GM12875 (cell line): ENCODE measurements at regions not wholly inside any gene's neighbourhood (a gene's known extent, or its start where the extent isn't known, plus 50 kb on each side); places are given as distances from the start of the nearest gene placed in this dataset.

Source experiments
- H3K4me3 ChIP-seq: one replicate; pipeline ENCODE4 v1.5.1; 2011; ENCODE audit warnings: low read depth, low read length, control low read depth
- TF ChIP-seq, protein P1 (sequence below): IDR thresholded peaks from 2 replicates; pipeline ENCODE4 v1.5.1; 2011; ENCODE audit warnings: low read depth, mild to moderate bottlenecking, control low read depth, inconsistent platforms, low read length, moderate library complexity, borderline replicate concordance; ENCODE audit not compliant: insufficient read depth

DNA sequence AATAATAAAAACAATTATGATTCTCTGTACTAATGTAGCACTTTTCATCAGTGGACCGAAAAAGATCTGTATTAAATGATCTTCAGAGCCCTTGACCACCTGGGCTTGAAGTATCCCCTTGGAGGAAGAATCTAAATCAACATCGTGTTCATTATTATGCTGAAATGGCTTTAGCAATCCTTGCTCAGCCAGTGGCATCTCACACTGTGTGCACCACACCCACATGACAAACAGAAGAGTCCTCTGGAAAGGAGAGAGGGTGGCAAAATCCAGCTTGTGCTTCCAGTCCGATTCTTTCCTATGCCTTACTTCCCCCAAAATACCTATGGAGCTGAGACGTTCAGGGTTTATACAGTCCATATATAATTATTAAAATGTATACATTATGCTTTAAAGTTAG, 318.5 kb upstream of the RUNX1 start:
- TF ChIP-seq, protein P1, sequence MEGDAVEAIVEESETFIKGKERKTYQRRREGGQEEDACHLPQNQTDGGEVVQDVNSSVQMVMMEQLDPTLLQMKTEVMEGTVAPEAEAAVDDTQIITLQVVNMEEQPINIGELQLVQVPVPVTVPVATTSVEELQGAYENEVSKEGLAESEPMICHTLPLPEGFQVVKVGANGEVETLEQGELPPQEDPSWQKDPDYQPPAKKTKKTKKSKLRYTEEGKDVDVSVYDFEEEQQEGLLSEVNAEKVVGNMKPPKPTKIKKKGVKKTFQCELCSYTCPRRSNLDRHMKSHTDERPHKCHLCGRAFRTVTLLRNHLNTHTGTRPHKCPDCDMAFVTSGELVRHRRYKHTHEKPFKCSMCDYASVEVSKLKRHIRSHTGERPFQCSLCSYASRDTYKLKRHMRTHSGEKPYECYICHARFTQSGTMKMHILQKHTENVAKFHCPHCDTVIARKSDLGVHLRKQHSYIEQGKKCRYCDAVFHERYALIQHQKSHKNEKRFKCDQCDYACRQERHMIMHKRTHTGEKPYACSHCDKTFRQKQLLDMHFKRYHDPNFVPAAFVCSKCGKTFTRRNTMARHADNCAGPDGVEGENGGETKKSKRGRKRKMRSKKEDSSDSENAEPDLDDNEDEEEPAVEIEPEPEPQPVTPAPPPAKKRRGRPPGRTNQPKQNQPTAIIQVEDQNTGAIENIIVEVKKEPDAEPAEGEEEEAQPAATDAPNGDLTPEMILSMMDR: no peak
- H3K4me3 ChIP-seq: no peak overlapping the region

DNA sequence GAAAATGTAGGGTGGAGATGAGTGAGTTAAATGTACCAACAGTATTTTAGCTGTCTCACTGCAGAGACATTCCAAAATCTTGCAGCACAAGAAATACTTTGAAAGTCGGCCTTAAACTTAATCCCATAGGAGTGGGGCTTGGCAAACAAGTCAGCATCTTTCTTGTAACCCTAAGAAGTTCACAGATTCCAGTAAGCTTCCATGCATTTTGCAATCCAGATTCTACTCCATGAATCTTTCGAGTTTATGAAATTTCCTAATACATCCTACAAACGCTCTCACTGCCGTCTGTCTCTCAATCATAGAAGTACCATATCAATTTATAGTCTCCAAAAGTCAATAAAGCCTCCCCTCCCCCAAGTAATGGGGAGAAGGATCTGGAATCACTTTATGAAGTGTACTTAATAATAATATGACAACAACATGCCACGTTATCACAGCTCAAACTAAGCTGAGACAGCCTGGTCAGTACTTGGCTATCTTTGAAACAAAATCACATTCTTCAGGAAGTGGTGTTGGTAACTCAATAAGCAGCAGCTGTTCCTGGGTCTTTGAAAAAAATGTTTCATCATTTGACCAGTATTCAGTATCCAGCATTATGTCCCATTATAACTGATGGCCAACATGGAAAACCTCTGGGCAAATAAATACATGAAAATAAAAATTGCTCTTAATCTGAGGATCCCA, 317.4 kb upstream of the RUNX1 start:
- TF ChIP-seq, protein P1: no peak
- H3K4me3 ChIP-seq: no peak overlapping the region

DNA sequence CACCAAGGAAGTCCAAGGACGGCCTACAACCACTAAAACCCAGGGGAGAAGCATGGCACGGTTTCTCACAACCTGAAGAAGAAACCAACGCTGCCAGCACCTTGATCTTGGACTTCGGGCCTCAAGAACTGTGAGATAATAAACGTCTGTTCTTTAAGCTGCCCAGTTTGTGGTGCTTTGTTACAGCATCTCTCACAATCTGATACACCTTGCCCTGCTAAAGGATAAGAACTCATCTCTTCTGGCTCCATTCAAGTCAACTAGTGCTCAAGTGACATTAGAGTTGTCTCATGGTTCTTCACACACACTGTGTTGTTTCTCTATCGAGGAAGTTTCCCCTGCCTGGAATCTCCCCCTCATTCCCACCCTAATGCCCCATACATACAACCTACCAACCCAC, 314.4 kb upstream of the RUNX1 start:
- H3K4me3 ChIP-seq: no peak overlapping the region
- TF ChIP-seq, protein P1: no peak

DNA sequence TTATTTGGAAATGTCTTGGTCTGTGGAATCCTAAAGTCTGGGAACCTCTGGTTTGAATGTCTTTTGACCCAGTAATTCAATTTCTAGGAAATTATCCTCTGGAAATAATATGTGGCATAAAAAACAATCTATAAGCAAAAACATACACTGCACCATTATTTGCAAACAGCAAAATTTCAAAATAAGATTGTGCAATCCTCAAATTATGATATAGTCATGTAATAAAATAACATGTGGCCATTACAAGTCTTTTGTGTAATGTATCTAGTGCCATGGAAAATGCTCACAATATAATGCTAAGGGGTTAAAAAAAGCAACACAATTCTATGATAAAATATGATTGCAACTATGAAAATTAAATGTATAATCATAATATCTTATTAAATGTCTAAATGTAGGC, 312.9 kb upstream of the RUNX1 start:
- TF ChIP-seq, protein P1: no peak

DNA sequence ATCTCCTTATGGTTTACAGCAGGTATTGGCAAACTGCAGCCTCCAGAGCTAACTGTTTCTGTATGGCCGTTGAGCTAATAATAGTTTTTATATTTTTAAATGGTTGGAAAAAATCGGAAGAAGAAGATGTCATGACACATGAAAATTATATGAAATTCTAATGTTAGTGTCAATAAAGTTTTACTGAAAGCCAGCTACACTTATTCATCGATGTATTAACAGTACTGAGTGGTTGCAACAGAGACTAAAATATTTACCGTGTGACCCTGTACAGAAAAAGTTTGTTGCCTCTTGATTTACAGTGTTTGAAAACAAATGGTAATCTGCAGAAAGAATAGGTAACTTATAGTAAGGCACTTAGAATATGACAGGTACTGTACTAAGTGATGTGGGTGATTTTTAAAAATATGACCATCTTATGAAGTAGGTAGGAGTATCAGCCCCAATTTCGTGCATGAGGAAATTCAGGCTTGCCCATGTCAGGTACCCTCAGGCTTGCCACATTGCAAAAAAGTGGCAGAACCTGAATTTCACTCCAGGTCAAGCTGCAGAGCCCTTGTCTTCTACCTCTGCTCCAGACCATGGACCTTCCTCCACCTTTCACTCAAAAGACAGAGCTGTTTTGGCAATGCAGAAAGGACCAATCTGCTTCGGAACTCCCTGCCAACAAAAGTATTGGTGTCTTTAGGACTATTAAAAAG, 311.9 kb upstream of the RUNX1 start:
- no peak overlapping the region for H3K4me3 ChIP-seq
- TF ChIP-seq, protein P1: no peak

More for the DNA sequence above, 312.9 kb upstream of the RUNX1 start:
- H3K4me3 ChIP-seq: no peak overlapping the region

DNA sequence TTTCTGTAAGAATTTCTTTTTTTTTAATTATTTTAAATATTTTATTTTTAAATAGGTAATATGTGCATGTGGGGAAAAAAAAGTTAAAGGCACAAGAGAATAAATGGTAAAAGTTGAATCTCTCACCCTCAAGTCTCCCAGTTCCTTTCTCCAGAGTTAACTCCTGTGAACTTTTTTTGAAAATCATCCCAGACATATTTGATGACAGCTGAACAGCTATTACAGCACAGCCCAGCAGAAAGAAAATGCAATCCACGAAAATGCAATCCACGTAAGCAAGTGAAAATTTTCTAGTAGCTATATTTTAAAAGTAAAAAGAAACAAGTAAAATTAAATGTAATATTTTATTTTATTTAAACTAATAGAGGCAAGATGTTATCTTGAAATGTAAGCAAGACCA, 310.0 kb upstream of the RUNX1 start:
- no peak overlapping the region for H3K4me3 ChIP-seq
- TF ChIP-seq, protein P1: no peak

DNA sequence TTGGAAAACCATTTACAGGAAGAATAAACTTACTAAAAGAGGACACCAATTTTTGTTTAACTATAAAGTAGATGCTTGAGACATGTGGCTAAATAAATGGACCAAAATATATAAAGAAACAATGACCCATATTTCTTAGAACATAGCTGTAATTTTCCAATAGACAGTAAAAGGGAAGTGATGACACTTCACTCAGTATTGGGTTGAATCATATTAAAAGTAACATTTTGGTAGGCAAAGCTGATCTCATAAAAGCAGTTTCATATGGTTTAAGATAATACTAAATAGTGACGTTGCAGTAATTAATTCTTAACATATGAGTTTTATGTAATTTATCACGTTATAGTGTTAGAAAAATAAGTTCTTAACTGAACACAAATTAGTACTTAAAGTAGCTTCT, 308.9 kb upstream of the RUNX1 start:
- no peak overlapping the region for H3K4me3 ChIP-seq
- TF ChIP-seq, protein P1: no peak
